H7 (cell line): ENCODE measurements at regions not wholly inside any gene's neighbourhood (a gene's known extent, or its start where the extent isn't known, plus 50 kb on each side); places are given as distances from the start of the nearest gene placed in this dataset.
"Not testable (repeated sequence)": the region's sequence is repeated elsewhere in the genome, so short reads cannot be mapped to it uniquely, and the experiment has no call there.

ENCODE experiments used
- DNase-seq: peaks from one replicate; pipeline ENCODE4 v3.0.0; 2012
- H3K27me3 ChIP-seq: 2 replicates; pipeline ENCODE4 v1.6.0; 2011; ENCODE audit warnings: mild to moderate bottlenecking, low read length; ENCODE audit not compliant: control insufficient read depth, insufficient read depth
- H3K36me3 ChIP-seq: replicated peaks from 2 replicates; pipeline ENCODE4 v1.5.1; 2011; ENCODE audit warnings: low read length; ENCODE audit not compliant: control insufficient read depth, insufficient read depth
- H3K4me3 ChIP-seq: 2 replicates; pipeline ENCODE4 v1.5.1; 2011; ENCODE audit warnings: low read depth, mild to moderate bottlenecking, control low read depth, low read length, moderate library complexity; ENCODE audit not compliant: insufficient read depth

DNA sequence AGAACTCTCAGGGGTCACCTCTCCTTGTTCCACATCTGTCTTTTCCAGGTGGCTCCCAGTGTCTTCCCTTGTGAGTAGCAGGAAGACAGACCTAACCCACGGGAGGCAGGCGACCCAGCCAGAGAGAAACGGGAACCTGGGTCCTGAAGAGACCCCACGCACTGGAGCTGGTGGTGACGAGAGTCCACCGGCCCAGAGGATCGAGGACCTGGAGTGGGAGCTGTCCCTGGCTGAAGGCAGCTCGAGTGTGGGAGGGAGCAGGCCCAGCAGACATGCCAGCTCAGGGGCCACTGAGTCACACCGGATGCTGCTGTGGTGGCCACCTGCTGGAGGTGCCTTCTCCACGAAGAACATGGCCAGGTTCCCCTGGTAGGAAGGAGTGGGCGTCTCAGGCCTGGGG is 66.5 kb upstream of the ATP12A start:
- no peak for DNase-seq
- Histone ChIP-seq H3K4me3 (no peak overlapping the region), H3K27me3 (no peaks in the 10 kb centered on the region), H3K36me3 (no peaks in the 10 kb centered on the region)

DNA sequence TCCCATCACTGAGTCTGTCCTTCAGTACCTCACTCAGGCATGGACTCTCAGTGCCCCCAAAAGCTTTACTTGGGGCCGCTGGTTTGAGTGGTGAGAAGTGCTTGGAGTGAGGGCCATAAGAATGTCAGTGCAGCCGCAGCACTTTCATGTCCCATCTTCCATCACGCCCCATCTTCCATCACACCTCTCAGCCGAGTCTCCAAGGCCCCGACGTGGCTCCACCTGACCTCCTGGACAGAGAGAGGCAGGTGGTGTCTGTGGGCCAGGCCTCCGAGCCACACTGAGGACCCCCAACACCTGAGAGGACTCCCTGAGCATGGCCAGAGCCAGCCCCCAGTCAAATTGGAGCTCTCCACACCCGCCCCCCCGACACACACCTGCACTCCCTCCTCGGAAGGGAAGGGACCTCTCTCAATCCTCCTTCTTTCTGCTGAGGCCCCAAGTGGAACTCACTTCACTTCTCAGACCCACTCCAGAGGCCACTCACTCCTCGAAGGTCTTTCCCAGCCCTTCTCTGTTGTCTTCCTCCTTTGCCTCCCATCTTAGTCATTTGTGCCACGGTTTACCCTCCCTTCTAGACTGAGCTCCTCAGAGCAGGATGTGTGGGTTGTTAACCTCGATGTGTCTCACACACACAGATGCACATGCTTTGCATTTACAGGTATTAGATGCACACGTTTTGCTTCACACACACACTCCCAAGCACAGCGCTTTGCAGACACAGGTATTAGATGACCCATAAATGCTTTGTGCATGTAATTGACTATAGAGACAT is 65.7 kb upstream of the ATP12A start:
- H3K36me3 ChIP-seq: no peaks in the 10 kb centered on the region
- no peak overlapping the region for H3K4me3 ChIP-seq
- no peak for DNase-seq
- H3K27me3 ChIP-seq: no peaks in the 10 kb centered on the region

DNA sequence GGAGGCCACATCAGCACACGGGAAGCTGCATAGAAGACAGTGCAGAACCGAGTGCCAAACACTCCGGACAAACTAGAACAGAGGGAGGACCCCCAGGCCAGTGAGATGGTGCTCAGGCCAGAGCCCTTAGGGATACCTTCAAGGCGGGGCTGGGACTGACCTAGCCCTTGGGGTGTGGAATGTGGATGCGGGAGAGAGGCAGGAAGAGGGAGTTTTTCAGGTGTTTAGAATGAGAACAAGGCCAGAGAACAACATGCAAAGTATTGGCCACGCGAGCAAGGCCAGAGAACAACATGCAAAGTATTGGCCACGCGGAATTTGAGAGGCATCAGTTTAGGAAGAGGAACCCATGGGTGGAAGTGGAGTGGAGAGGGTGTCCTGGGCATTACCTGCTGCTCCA is 65.1 kb upstream of the ATP12A start:
- no peak overlapping the region for H3K4me3 ChIP-seq
- no peaks in the 10 kb centered on the region for H3K36me3 ChIP-seq
- DNase-seq: no peak
- no peaks in the 10 kb centered on the region for H3K27me3 ChIP-seq

DNA sequence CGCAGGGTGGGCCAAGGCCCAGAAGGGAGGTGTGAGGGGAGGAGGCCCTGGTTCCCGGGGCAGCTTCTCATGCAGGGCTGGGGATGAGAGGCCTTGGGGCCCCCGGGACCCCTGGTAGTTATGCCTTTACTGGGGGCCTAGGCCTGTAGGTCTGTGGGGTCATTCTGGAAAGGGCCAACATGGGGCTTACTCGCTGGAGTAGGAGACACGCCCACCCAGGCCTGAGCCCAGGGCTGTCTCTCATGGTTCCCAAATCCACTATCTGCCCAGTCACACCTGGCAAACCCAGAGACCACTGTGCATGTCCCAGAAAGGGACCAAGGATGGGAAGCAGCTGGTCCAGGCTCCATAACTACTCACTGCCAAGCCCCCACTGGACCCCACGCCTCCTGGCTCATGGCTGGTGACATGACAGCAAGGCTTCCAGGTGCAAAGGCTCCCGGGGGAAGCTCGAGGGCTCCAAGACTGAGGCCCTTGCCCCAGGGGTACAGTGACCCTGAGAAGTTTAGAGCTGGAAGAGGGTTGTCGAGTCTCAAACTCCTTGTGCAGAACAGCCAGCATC is 64.2 kb upstream of the ATP12A start:
- no peak for DNase-seq
- no peaks in the 10 kb centered on the region for H3K36me3 ChIP-seq
- no peaks in the 10 kb centered on the region for H3K27me3 ChIP-seq
- H3K4me3 ChIP-seq: no peak overlapping the region

DNA sequence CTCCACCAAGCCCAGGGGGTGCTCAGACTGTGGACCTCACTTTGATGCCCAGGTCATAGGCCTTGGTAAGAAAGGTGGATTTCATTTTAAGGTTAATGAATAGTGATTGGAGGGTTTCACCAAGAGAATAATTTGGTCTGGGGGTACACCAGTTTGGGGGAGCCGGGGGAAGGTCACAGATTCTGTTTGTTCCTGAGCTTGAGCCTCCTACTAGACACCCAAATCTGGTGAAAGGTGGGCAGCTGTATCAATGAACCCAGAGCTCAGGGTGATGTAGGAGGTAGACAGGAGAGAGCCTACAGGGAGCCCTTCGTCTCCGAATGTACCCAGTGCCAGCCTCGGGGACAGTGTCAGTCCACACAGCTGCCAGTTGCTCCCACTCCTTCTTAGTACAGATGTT is 63.7 kb upstream of the ATP12A start:
- no peak for DNase-seq
- H3K4me3 ChIP-seq: no peak overlapping the region
- H3K36me3 ChIP-seq: no peaks in the 10 kb centered on the region
- no peaks in the 10 kb centered on the region for H3K27me3 ChIP-seq

DNA sequence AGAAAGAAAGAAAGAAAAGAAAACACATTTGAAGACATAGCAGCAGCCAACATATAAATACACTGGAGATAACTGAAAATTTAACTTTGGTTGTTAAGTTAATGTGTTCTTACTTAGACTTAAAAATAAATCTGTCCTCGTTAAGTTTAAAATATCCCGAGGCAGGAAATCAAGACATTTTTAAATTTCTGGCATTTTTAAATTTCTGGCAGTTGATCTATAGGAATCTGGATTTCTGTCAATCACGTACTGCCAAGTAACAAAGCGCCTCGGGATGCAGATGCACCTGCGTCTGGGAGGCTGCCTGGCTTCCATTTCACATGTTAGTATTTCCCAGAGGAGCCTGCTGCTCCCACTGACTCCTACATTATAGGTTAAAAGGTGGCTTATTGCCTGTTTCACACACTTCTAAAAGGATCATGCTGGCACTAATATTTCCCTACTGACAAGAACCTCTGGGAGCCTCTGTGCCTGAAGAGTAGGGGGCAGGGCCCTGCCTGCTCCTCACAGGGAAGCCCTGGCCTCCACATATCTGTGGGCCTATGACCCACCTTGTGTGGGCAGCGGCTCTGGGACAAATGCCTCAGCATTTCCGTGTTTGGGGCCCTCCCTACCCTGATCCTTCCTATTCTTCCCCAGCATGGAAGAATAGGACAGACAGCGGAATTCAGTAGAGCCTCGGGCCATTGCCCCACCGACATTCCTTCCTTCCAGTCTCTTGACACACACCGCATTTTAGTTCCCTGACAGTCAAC is 62.8 kb upstream of the ATP12A start:
- no peak overlapping the region for H3K4me3 ChIP-seq
- H3K36me3 ChIP-seq: no peaks in the 10 kb centered on the region
- DNase-seq: no peak
- no peaks in the 10 kb centered on the region for H3K27me3 ChIP-seq

DNA sequence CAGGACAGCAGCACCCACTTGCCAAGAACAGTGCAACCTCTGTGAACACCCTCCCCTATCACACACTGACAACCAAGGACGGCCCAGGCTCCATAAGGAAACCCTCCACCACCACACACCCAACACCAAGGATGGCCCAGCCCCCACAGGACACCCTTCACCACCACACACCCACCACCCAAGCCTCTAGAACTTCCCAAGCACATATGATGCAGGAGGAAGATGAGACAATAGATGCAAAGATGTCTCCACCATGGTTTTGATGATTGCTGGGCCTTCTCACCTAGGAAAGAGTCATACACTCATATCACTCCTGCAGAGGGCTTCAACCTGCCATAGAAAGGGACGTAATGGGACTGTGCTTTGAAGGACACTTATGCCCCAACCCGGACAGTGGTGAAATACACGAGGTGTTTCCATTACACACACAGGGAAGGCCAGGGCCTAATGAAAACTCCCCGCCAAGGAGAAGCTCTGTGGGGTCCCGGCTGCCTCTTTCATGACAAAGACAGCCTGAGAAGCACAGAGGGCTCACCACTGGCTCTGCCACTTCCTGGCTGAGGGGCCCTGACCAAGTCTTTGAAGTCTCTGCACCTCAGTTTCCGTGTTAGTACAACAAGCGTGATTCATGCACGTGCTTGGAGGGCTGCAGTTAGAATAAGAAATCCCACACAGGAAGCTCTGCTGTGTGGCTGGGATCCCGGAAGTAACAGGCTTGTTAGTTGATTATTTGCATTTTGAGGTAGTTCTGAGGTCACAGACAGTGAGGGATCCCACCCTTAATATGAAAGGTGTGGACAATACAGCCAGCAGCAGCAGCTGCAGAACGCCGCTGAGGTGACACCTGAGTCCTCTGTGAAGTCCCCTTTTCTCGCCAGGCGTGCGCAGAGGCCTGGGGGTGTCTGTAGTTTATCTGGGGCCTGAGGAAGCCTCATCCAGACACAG is 61.9 kb upstream of the ATP12A start:
- Histone ChIP-seq H3K36me3 (no peaks in the 10 kb centered on the region), H3K4me3 (no peak overlapping the region), H3K27me3 (no peaks in the 10 kb centered on the region)
- no peak for DNase-seq

DNA sequence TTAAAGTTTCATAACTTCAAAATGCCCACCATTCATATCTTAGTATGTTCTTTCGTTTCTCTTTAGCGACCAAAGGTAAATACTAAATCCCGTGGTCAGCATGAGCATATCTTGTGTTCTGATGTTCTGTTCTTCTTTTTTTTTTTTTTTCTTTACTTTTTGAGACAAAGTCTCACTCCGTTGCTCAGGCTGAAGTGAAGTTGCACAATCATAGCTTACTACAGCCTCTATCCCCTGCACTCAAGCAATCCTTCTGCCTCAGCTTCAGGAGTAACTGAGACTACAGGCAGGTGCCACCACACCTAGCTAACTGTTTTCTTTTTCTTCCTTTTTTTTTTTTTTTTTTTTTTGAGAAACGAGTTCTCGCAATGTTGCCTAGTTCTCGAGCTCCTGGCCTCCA is 60.9 kb upstream of the ATP12A start:
- DNase-seq: no peak
- H3K36me3 ChIP-seq: no peaks in the 10 kb centered on the region
- H3K4me3 ChIP-seq: no peak overlapping the region
- no peaks in the 10 kb centered on the region for H3K27me3 ChIP-seq

DNA sequence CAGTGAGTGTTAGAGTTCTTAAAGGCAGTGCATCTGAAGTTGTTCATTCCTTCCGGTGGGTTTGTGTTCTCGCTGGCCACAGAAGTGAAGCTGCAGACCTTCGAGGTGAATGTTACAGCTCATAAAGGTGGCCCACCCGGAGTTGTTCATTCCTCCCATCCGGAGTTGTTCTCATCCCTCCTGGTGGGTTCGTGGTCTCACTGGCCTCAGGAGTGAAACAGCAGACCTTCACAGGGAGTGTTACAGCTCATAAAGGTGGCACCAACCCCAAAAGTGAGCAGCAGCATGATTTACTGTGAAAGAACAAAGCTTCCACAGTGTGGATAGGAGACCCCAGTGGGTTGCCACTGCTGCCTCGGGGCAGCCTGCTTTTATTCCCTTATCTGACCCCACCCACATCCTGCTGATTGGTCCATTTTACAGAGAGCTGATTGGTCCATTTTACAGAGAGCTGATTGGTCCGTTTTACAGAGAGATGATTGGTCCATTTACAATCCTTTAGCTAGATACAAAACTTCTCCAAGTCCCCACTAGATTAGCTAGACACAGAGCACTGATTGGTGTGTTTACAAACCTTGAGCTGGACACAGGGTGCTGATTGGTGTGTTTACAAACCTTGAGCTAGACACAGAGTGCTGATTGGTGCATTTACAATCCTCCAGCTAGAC is 57.6 kb upstream of the ATP12A start:
- not testable (repeated sequence) for H3K27me3 ChIP-seq, DNase-seq, H3K4me3 ChIP-seq, H3K36me3 ChIP-seq

DNA sequence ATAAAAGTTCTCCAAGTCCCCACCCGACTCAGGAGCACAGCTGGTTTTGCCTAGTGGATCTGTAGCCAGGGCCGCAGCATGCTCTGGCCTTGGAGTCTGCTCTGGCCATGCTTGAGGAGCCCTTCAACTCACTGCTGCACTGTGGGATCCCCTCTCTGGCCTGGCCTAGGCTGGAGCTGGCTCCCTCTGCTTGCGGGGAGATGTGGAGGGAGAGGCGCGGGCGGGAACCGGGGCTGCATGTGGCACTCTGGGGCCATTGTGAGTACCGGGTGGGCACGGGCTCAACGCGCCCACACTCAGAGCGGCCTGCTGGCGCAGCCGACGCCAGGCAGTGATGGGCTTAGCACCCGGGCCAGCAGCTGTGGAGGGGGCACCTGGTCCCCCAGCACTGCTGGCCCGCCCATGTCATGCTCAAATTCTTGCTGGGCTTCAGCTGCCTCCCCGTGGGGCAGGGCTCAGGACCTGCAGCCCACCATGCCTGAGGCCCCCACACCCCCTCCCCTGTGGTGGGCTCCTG is 57.0 kb upstream of the ATP12A start:
- Histone ChIP-seq H3K27me3 (no peaks in the 10 kb centered on the region), H3K4me3 (no peak overlapping the region), H3K36me3 (no peaks in the 10 kb centered on the region)
- no peak for DNase-seq

DNA sequence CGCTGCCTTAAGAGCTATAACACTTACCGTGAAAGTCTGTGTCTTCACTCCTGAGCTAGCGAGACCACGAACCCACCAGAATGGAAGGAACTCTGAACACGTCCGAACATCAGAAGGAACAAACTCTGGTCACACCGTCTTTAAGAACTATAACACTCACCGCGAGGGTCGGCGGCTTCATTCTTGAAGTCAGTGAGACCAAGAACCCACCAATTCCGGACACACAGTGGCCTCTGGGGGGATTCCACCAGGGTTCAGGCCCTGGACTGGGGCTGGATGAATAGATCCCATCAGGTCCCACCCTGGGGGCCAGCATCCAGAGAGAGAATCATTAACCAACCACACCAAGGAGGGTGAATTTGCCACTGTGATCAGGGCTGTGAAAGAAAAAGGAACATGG is 55.8 kb upstream of the ATP12A start:
- H3K27me3 ChIP-seq: no peaks in the 10 kb centered on the region

DNA sequence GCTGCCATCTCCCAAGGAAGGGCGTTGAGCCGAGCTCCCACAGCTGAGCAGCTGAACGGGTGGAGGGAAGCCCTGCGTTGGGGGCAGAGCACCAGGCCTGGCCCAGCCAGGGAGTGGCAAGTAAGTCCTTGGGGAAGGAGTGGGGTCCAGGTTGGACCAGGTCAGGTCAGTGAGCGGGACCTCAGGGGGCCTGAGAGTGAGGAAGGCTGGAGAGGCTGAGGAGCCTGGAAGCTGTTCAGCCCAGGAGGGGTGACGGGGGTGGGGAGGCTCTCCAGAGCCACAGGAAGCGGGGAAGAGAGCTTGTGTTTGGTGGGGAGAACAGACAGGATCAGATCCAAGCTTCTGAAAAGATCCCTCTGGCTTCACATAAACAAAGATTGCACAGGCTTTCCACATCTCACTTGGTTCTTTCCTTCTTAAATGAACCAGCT is 55.4 kb upstream of the ATP12A start:
- H3K27me3 ChIP-seq: no peaks in the 10 kb centered on the region
- peak; percentile 42 for DNase-seq
- no peaks in the 10 kb centered on the region for H3K36me3 ChIP-seq
- H3K4me3 ChIP-seq: no peak overlapping the region

More for the DNA sequence above, 55.8 kb upstream of the ATP12A start:
- H3K4me3 ChIP-seq: no peak overlapping the region
- no peak for DNase-seq
- H3K36me3 ChIP-seq: no peaks in the 10 kb centered on the region

DNA sequence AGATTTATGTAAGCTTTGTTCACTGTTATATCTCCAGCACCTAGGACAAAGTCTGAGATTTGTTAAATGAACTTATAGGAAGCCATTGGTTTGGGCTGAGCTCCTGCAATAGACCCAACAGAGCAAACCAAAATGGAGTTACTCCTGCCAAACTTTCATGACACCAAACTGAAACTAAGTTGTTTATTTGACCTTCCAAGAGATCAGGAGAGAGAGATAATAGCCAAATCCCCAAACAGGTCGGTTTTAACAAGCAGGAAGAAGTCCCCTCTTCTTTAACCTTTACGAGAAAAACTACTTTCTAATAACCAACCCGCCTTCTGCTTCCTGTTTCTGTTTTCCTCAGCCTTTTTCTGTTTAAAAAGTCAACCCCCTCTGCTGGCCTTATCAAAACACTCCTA is 54.9 kb upstream of the ATP12A start:
- Histone ChIP-seq H3K36me3 (no peaks in the 10 kb centered on the region), H3K4me3 (no peak overlapping the region), H3K27me3 (no peaks in the 10 kb centered on the region)
- no peak for DNase-seq
